Thyroid gland (tissue), 4 donors: ENCODE measurements at regions not wholly inside any gene's neighbourhood (a gene's known extent, or its start where the extent isn't known, plus 50 kb on each side); places are given as distances from the start of the nearest gene placed in this dataset.

ENCODE experiments used
- POLR2A ChIP-seq, 2 donors: fragments of 450-650 bp; IDR thresholded peaks; one replicate each; pipeline ENCODE4 v1.6.1; 2017; ENCODE audit warnings: antibody characterized with exemption in 2 of 2, mild to moderate bottlenecking in 2 of 2, moderate library complexity in 1 of 2
- TF ChIP-seq, protein P1 (sequence below), 6 experiments: fragments of 200-600 bp in 3 of 6; fragments of 450-650 bp in 3 of 6; sonication (generic) in 3 of 6; IDR thresholded peaks; one replicate each; pipeline ENCODE4 v1.5.1; 2016 to 2019; ENCODE audit warnings: antibody characterized with exemption in 6 of 6, mild to moderate bottlenecking in 2 of 6, inconsistent platforms in 1 of 6, moderate library complexity in 1 of 6

DNA sequence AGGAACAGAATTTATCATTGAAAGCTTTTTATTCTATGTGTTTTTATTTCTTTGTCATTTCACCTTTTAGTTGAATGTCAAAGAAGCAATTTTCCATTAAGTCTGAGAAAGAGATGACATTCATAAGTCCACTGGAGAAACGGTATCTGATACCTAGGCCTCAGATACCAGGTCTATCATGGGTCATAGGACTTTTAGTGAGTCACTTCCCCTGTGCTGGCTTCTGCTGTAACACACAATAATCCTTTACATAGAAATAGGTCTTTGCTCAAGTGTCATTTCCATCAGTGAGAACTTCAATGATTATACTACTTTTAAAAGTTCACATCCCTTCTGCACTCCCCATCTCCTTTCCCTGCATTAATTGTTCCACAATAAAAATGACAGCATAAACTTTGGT is 125.5 kb upstream of the ARMCX2 start:
- TF ChIP-seq, protein P1, sequence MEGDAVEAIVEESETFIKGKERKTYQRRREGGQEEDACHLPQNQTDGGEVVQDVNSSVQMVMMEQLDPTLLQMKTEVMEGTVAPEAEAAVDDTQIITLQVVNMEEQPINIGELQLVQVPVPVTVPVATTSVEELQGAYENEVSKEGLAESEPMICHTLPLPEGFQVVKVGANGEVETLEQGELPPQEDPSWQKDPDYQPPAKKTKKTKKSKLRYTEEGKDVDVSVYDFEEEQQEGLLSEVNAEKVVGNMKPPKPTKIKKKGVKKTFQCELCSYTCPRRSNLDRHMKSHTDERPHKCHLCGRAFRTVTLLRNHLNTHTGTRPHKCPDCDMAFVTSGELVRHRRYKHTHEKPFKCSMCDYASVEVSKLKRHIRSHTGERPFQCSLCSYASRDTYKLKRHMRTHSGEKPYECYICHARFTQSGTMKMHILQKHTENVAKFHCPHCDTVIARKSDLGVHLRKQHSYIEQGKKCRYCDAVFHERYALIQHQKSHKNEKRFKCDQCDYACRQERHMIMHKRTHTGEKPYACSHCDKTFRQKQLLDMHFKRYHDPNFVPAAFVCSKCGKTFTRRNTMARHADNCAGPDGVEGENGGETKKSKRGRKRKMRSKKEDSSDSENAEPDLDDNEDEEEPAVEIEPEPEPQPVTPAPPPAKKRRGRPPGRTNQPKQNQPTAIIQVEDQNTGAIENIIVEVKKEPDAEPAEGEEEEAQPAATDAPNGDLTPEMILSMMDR (IDR thresholded peaks at IDR 0.05), result no peak
- no peak for TF ChIP-seq POLR2A (IDR thresholded peaks at IDR 0.05)
